ENCODE measurements at regions not wholly inside any gene's neighbourhood (a gene's known extent, or its start where the extent isn't known, plus 50 kb on each side); places are given as distances from the start of the nearest gene placed in this dataset.

DNA sequence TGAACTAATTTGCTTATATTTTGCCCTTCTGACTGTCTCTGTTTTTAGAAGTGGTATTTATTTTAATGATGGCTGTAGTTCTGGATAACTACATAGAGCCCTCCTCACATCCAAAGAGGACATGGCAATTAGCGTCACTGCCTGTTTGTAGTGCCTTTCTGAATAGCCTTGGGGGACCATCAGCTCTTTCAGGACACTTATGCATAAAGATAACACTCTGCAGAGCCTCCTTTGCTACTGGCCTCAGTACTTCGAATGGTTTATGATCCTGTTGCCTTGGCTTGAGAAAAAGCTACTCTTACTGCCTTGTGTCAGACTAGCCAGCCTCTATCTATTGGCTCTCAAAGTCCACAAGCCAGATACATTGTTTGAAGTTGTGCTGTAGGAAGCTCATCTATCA, 105.4 kb upstream of the SPRED1 start:
- in situ Hi-C loops (cut with HindIII; ENCODE audit: low pct_unique_long_range_greater_than_20kb, low sequenced_read_pairs) = no loop called here
- DNase-seq (ENCODE audit: low read depth) = no peak

DNA sequence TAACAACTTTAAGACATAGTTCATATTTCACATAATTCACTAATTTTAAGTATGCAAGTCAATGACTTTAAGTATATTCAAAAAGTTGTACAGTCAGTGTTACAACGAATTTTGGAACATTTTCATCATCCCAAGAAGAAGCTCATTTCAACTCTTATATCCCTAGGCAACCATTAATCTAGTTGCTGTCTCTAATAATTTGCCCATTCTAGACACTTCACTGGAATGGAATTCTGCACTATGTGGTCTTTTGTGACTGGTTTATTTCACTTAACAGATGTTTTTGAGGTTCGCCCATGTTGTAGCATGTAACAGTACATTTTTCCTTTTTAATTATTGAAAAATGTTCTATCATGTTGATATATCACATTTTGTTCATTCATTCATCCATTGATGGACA, 104.2 kb upstream of the SPRED1 start:
- DNase-seq (ENCODE audit: low read depth) = no peak

DNA sequence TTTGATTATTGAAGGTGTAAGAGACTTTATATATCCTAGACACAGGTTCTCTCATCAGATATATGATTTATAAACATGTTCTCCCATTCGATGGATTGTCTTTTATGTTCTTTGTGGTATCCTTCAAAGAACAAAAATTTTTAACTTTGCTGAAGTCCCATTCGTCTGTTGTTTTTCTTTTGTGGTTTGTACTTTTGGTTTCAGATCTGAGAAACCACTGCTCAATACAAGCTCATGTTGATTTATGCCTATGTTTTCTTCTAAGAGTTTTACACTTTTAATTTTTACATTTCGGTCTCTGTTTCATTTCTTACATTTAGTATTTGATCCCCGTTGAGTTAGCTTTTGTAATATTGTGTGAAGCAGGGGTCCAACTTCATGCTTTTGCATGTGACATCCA, 103.3 kb upstream of the SPRED1 start:
- no peak for DNase-seq (ENCODE audit: low read depth)
- in situ Hi-C loops (cut with HindIII; ENCODE audit: low pct_unique_long_range_greater_than_20kb, low sequenced_read_pairs) = no loop called here

More for the DNA sequence above, 104.2 kb upstream of the SPRED1 start:
- in situ Hi-C loops (cut with HindIII; ENCODE audit: low pct_unique_long_range_greater_than_20kb, low sequenced_read_pairs) = no loop called here

DNA sequence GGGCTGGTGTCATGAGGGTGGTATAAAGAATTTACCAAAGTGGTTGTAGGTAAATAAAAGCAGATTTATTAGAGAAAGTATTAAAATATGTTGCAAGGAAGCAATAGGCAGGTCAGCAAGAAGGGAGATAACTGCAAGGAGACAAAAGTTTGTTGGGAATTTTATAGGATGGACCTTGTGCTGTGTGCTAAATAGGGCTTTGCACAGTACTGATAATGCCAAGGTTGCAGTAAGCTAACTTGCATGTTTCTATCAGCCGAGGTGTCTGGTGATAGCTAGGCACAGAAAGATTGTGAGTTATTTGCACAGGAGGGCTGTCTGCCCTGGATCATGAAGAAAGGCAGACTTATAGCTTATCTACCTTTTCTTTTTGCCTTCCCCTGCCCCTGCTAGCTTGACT, 102.5 kb upstream of the SPRED1 start:
- in situ Hi-C loops (cut with HindIII; ENCODE audit: low pct_unique_long_range_greater_than_20kb, low sequenced_read_pairs) = no loop called here
- no peak for DNase-seq (ENCODE audit: low read depth)

DNA sequence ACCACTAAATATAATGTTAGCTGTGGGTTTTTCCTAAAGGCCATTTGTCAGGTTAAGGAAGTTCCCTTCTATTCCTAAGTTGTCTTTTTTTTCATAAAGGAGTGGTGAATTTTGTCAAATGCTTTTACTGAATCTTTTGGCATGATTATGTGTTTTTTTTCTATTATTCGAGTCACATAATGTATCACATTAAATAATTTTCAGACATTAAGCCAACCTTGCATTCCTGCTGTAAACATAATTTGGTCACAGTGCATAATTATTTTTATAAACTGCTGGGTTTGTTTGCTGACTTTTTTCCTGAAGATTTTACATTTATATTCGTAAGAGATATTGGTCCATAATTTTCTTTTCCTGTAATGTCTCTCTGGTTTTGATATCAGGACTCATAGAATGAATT, 101.8 kb upstream of the SPRED1 start:
- in situ Hi-C loops (cut with HindIII; ENCODE audit: low pct_unique_long_range_greater_than_20kb, low sequenced_read_pairs) = no loop called here

DNA sequence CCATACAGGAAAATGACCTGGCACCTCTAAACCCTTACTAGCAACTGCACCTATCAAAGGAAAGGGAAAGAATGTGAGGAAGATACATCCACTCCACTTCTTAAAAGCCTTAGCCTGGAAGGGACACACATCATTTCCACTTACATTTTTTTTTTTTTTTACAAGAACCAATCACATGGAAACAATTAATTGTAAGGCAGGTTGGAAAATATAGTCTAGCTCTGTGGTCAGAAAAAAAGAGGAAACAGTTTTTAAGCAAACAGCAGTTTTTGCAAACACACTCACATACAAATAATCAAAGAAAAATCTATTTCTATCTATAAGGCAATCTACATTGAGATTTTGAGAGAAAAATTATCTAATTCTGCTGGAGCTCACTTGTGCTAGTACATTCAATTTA, 98.9 kb upstream of the SPRED1 start:
- no peak for DNase-seq (ENCODE audit: low read depth)
- in situ Hi-C loops (cut with HindIII; ENCODE audit: low pct_unique_long_range_greater_than_20kb, low sequenced_read_pairs) = no loop called here

More for the DNA sequence above, 101.8 kb upstream of the SPRED1 start:
- DNase-seq (ENCODE audit: low read depth) = no peak

DNA sequence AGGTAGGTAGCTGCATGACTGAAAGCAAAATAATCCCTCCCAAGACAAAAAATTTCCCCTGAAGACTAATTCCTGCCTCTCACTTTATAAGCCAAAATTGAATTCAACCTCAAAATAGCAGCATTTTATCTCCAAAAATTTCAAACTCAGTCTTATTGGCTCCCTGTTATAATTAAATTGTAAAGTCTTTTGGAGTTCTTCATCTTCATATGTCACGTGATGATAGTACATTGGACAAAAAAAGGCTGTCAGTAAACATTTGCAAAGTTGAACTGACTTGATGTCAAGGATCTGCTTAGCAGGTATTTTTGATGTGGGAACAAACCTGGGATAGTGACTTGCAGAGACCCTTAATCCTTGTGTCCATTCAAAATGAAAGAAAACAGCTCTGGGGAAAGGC, 98.4 kb upstream of the SPRED1 start:
- in situ Hi-C loops (cut with HindIII; ENCODE audit: low pct_unique_long_range_greater_than_20kb, low sequenced_read_pairs) = no loop called here
- no peak for DNase-seq (ENCODE audit: low read depth)

DNA sequence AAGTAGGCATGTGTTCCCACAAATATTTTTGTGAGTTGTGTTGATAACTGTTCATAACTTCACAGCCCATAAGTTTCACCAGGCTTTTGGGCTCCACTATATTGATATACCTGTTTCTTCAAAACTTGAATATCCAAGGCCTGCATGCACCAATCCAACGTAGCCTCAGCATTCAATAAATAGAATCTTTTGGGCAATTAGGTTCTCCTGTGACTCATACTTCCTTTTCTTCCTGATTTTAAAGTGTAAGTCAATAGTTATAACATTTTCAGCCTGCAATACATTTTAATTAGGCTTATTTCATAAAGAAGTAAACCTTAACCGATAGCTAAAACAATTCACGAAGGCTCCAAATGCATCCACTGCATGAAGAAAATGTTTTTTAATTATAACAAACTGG, 97.8 kb upstream of the SPRED1 start:
- DNase-seq (ENCODE audit: low read depth) = no peak
- in situ Hi-C loops (cut with HindIII; ENCODE audit: low pct_unique_long_range_greater_than_20kb, low sequenced_read_pairs) = no loop called here

DNA sequence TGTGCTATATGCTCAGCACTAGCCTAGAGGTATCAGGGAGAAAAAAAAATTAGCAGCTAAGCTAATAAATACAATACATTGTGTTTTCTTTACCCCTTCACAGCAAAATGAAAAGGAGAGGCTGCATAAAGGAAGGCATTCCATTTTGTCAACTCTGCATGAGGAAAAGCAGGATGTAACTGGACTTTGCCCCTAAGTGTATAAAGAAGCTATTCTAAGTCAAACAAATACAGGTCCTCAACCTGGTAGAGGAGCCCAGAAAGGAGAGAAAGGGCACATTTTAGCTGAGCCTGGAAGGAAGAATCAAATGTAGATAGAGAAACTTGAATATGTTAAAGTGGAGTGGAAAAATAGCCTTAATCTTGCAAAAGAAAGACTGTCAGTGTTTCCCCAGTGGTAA, 89.0 kb upstream of the SPRED1 start:
- in situ Hi-C loops (cut with HindIII; ENCODE audit: low pct_unique_long_range_greater_than_20kb, low sequenced_read_pairs) = no loop called here
- no peak for DNase-seq (ENCODE audit: low read depth)

DNA sequence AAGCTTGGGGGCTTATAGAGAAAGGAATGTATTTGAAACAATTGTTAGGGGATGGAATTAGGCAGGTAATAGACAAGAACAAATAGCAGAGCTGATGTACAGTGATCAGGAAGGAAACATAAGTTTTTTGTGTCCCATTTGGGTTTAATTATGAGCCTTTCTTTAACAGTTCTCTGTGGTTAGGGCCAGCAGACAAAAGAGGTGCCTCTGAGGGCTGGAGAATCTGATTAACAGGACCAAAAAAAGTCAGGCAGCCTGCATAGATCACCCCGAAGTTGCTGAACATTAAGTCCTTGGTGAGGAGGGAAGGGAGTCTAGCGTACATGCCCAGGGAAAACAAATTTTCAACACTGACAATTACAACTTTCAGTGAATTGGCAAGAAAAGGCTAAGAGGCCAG, 88.6 kb upstream of the SPRED1 start:
- in situ Hi-C loops (cut with HindIII; ENCODE audit: low pct_unique_long_range_greater_than_20kb, low sequenced_read_pairs) = no loop called here
- no peak for DNase-seq (ENCODE audit: low read depth)

DNA sequence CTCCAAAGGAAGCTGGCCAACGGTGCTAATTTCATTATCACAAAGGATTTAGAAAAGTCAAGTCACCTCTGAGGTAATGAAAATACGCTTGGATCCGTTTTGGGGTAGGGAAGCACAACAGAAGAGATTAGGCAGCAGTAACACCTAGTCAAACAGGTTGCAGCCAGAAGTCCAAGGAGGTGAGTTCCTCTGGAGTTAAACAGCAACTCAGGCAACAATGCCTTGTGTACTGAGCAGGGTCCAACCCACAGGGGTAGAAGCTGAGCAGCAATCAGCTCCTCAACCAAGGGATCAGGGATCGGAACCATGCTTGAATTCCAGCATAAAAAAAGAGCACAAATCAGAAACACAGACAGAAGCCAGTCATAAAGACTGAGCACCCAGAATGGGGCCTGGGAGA, 88.1 kb upstream of the SPRED1 start:
- in situ Hi-C loops (cut with HindIII; ENCODE audit: low pct_unique_long_range_greater_than_20kb, low sequenced_read_pairs) = no loop called here

DNA sequence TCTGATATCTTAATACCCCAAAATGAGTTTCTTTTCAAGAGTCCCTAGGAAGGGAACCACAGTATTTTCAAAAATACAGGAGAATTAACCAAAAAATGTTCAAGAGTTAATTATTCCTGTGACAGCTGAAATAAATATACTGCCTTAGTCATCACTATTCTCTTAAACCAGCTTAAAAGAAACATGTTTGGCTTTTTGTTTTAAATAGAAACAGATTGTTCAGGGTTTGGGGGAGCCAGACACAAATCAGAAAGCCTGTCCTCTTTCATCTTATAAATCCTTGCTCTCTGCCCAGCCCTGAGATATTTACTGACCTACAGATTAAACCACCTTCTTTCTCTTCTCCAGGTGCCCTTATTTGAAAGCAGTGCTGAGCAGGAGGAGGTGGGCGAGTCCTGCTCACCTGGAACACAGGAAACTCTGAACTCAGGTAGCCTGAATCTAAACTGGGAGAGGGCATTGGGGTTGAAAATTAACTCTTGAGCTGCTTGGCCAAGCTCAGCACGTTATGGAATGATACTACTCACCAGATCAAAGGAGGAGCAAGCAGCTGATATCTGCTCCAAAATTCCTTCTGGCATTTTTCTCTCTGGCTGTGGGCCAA, 84.1 kb upstream of the SPRED1 start:
- in situ Hi-C loops (cut with HindIII; ENCODE audit: low pct_unique_long_range_greater_than_20kb, low sequenced_read_pairs) = no loop called here
- no peak for DNase-seq (ENCODE audit: low read depth)

More for the DNA sequence above, 88.1 kb upstream of the SPRED1 start:
- DNase-seq (ENCODE audit: low read depth) = no peak

DNA sequence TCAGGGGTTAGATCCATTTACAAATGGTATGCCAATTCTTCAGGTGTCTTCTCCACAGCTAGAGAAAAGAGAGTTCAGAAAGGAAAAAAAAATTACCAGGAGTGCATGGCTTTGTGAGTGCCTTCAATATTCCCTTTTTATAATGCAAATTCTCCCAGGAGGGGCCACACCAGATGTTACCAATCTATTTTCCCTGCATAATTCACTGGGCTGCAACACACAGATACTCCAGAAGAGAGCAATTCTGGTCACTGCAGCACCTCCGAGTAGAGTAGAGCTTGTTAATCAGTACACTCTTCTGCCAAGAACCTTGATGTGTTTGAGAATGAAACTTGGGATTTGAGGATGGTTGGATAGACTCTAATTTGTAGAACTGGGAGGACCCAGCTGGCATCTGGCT, 80.7 kb upstream of the SPRED1 start:
- no peak for DNase-seq (ENCODE audit: low read depth)
- in situ Hi-C loops (cut with HindIII; ENCODE audit: low pct_unique_long_range_greater_than_20kb, low sequenced_read_pairs) = no loop called here

DNA sequence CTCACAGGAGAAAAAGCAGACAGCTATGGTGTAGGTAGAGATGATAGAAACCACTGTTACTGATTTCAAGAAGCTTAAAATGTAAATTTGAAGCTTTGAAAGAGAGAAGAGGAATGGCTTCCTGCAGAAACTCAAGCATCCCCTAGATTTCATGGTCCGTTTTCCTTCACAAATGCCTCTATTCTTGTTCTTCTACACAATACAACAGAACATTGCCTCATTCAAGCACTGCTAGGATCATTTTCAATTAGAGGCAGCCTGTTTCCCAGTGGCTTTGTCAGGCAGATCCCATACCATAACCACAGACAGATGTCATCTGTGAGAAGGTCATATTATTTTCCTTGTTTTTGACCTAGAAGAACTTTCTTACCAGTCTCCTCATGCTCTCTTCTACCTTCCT, 77.9 kb upstream of the SPRED1 start:
- DNase-seq (ENCODE audit: low read depth) = no peak
- in situ Hi-C loops (cut with HindIII; ENCODE audit: low pct_unique_long_range_greater_than_20kb, low sequenced_read_pairs) = no loop called here

DNA sequence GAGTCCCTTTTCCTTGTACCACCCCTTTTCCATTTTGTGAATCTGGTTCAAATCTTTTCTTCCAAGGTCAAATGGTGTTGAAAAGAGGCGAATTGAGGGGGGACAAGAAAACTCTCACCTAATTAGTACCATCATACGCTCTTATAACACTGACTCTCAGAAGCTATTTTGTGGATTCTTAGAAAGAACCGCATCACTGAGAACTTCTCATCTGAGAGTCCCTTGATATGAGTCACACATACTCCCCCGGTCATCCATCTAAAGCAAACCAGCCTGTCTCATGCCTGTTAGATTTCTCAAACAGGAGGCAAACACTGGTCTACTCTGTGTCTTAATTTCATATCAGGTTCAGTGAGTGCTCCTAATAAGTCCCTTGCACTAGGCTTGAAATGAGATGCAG, 76.5 kb upstream of the SPRED1 start:
- peak; percentile 16 for DNase-seq (ENCODE audit: low read depth)
- in situ Hi-C loops (cut with HindIII; ENCODE audit: low pct_unique_long_range_greater_than_20kb, low sequenced_read_pairs) = no loop called here

DNA sequence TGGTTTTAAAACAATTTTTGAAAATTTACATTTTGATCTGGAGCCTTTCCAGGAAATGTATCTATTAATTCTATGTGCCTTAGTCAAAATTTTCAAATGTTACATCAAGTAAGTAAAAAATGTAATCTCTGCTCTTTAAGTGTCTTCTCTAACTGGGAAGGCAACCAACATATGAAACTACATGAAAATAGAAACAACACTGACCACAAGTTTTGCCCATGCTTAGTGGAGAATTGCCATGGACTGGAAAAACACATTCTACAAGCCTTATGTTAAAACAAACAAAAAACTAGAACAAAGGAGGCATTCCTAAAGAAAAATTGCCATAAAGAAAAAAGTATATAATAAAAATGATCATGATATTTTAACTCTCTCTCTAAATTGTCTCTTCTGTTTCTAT, 75.9 kb upstream of the SPRED1 start:
- DNase-seq (ENCODE audit: low read depth) = no peak
- in situ Hi-C loops (cut with HindIII; ENCODE audit: low pct_unique_long_range_greater_than_20kb, low sequenced_read_pairs) = no loop called here

DNA sequence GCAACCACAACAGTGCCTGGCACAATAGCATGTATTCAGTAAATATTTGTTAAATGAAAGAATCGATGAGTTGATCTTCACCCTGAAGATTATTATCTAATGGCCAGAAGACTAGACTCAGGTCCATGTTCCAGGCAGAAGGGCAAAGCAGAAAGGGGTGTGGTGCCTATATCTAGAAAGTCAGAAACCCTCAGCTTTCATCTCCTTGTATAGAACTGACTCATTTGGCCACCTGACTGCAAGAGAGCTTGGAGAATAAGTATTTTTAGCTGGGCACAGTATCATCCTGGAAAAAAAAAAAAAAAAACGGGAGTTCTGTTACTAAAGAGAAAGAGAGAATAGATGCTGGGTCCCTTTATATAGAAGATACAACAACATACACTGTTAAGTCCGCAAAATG, 69.7 kb upstream of the SPRED1 start:
- DNase-seq (ENCODE audit: low read depth) = no peak
- in situ Hi-C loops (cut with HindIII; ENCODE audit: low pct_unique_long_range_greater_than_20kb, low sequenced_read_pairs) = no loop called here

DNA sequence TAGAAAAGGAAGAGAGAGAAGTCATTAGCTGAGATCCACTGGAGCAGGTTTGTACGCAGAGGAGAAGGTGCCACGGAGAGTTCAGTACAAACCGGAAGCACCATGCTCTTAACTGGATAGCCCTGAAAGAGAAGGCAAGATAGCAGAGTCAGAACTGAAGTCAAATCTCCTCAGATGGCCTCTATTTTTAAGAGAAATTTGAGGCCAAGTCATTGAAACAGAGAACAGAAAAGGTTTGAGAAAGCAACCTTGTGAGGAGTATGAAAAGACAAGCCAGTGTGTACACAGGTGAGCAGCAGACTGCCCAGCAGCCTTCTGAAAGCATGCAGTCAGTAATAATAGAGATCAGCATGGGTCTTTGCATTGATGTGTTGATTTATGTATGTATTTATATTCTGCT, 66.1 kb upstream of the SPRED1 start:
- in situ Hi-C loops (cut with HindIII; ENCODE audit: low pct_unique_long_range_greater_than_20kb, low sequenced_read_pairs) = no loop called here
- DNase-seq (ENCODE audit: low read depth) = no peak

DNA sequence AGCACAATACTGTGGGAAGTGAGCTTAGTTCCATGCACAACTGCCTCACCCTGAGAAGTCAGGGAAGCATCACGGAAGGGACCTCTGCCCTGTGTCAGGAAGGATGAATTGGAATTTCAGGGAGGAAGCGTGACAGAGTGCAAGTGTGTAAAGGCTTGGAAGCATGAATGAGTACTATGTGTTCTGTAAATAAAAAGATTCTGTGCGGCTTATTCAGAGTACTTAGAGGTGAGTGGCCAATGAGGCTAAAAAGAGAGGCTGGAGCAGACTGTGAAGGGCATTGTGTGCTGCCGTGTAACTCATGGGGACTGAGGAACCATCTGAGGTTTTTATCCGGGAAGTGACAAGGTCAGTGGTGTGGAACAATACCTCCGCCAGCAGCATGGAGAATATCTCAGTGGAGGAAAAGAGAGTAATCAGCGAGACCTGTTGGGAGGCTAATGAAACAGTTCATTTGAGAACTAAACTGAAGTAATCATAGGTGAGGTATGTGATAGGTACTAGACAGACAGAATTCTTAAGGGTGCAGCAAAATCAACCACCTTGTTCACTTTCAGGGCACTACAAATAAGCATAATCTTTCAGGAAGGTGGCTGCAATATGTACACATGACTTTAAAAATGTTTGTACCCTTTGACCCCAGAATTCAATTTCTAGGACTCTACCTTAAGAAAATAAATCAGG, 64.9 kb upstream of the SPRED1 start:
- in situ Hi-C loops (cut with HindIII; ENCODE audit: low pct_unique_long_range_greater_than_20kb, low sequenced_read_pairs) = no loop called here
- no peak for DNase-seq (ENCODE audit: low read depth)

DNA sequence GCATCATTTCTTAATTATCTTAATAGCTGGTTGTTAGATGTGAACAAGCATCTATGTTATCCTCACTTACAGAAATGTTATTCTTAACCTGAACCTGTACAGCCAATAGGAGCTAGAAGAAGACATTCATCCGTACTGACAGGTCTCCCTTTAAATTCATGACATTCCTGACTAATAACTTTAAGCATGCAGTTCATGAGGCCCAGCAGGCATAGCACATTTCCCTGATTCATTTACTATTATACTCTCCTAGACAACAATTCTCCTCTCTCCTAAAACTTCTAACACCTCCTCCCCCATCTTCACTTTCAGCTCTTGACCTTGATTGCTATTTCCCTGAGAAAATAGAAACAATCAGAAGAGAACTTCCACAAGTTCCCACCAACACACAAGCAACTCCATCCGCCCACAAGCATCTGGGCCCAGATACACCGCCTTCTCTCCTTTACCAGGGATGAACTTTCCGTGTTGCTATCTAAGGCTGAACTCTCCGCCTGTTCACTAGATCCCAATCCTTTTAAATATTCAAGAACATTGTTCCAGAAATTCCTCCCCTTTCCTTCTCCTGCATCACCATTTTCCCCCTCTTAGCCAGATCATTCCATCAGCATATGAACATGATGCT, 62.9 kb upstream of the SPRED1 start:
- DNase-seq (ENCODE audit: low read depth) = no peak
- in situ Hi-C loops (cut with HindIII; ENCODE audit: low pct_unique_long_range_greater_than_20kb, low sequenced_read_pairs) = no loop called here
